ENCODE measurements at regions not wholly inside any gene's neighbourhood (a gene's known extent, or its start where the extent isn't known, plus 50 kb on each side); places are given as distances from the start of the nearest gene placed in this dataset.

- H2AFZ ChIP-seq = no peak overlapping the region
- no peak overlapping the region for H3K4me3 ChIP-seq (ENCODE audit: low read depth, low read length)
- no peak for TF ChIP-seq CTCF (IDR thresholded peaks at IDR 0.05)
- H3K4me2 ChIP-seq (ENCODE audit: low read length) = no peak overlapping the region
- no peaks in the 10 kb centered on the region for H3K27me3 ChIP-seq (ENCODE audit: control insufficient read depth, insufficient read depth, low read length)
- no peak overlapping the region for H3K9ac ChIP-seq
- no peaks in the 10 kb centered on the region for H3K79me2 ChIP-seq
- H3K36me3 ChIP-seq (ENCODE audit: control insufficient read depth, insufficient read depth, low read length) = no peaks in the 10 kb centered on the region
- H3K27ac ChIP-seq = no peak overlapping the region
- no peaks in the 10 kb centered on the region for H3K4me1 ChIP-seq
- no peaks in the 10 kb centered on the region for H3K9me3 ChIP-seq (ENCODE audit: control insufficient read depth, low read length)
These were observed 178.5 kb downstream of the DAD1 start for GRCh38 chr14:22410497-22410896.

GRCh38 chr14:22409006-22409405, 180.0 kb downstream of the DAD1 start:
- no peak overlapping the region for H3K4me2 ChIP-seq (ENCODE audit: low read length)

GRCh38 chr14:22408547-22408946, 180.5 kb downstream of the DAD1 start:
- Histone ChIP-seq H3K36me3 (ENCODE audit: control insufficient read depth, insufficient read depth, low read length) (no peaks in the 10 kb centered on the region), H3K79me2 (no peaks in the 10 kb centered on the region), H3K27me3 (ENCODE audit: control insufficient read depth, insufficient read depth, low read length) (no peaks in the 10 kb centered on the region), H3K4me3 (ENCODE audit: low read depth, low read length) (no peak overlapping the region), H3K27ac (no peak overlapping the region), H2AFZ (no peak overlapping the region), H3K4me2 (ENCODE audit: low read length) (no peak overlapping the region), H3K9me3 (ENCODE audit: control insufficient read depth, low read length) (no peaks in the 10 kb centered on the region), H3K4me1 (no peaks in the 10 kb centered on the region), H3K9ac (no peak overlapping the region)
- TF ChIP-seq CTCF (IDR thresholded peaks at IDR 0.05) = no peak

More at GRCh38 chr14:22409006-22409405, 180.0 kb downstream of the DAD1 start:
- Histone ChIP-seq H3K79me2 (no peaks in the 10 kb centered on the region), H3K27ac (no peak overlapping the region), H3K4me3 (ENCODE audit: low read depth, low read length) (no peak overlapping the region), H3K9ac (no peak overlapping the region), H3K27me3 (ENCODE audit: control insufficient read depth, insufficient read depth, low read length) (no peaks in the 10 kb centered on the region), H2AFZ (no peak overlapping the region), H3K36me3 (ENCODE audit: control insufficient read depth, insufficient read depth, low read length) (no peaks in the 10 kb centered on the region), H3K9me3 (ENCODE audit: control insufficient read depth, low read length) (no peaks in the 10 kb centered on the region), H3K4me1 (no peaks in the 10 kb centered on the region)
- no peak for TF ChIP-seq CTCF (IDR thresholded peaks at IDR 0.05)

GRCh38 chr14:22407033-22407432, 182.0 kb downstream of the DAD1 start:
- Histone ChIP-seq H3K27ac (no peak overlapping the region), H3K9me3 (ENCODE audit: control insufficient read depth, low read length) (no peaks in the 10 kb centered on the region), H3K4me3 (ENCODE audit: low read depth, low read length) (no peak overlapping the region), H3K27me3 (ENCODE audit: control insufficient read depth, insufficient read depth, low read length) (no peaks in the 10 kb centered on the region), H3K4me1 (no peaks in the 10 kb centered on the region), H3K9ac (no peak overlapping the region), H3K79me2 (no peaks in the 10 kb centered on the region), H3K36me3 (ENCODE audit: control insufficient read depth, insufficient read depth, low read length) (no peaks in the 10 kb centered on the region), H3K4me2 (ENCODE audit: low read length) (no peak overlapping the region), H2AFZ (no peak overlapping the region)
- TF ChIP-seq CTCF (IDR thresholded peaks at IDR 0.05) = no peak

GRCh38 chr14:22405201-22405600, 183.8 kb downstream of the DAD1 start:
- no peaks in the 10 kb centered on the region for H3K9me3 ChIP-seq (ENCODE audit: control insufficient read depth, low read length)
- no peak overlapping the region for H3K4me3 ChIP-seq (ENCODE audit: low read depth, low read length)
- no peak for TF ChIP-seq CTCF (IDR thresholded peaks at IDR 0.05)
- H3K36me3 ChIP-seq (ENCODE audit: control insufficient read depth, insufficient read depth, low read length) = no peaks in the 10 kb centered on the region
- H3K27ac ChIP-seq = no peak overlapping the region
- H3K4me1 ChIP-seq = no peaks in the 10 kb centered on the region
- no peak overlapping the region for H2AFZ ChIP-seq
- H3K9ac ChIP-seq = no peak overlapping the region
- no peaks in the 10 kb centered on the region for H3K79me2 ChIP-seq
- H3K4me2 ChIP-seq (ENCODE audit: low read length) = no peak overlapping the region
- no peaks in the 10 kb centered on the region for H3K27me3 ChIP-seq (ENCODE audit: control insufficient read depth, insufficient read depth, low read length)
